Esophagus muscularis mucosa (tissue), 4 donors: ENCODE measurements at regions not wholly inside any gene's neighbourhood (a gene's known extent, or its start where the extent isn't known, plus 50 kb on each side); places are given as distances from the start of the nearest gene placed in this dataset.

ENCODE experiments used
- DNase-seq: peaks from one replicate; pipeline ENCODE4 v3.0.0-alpha.2; 2017; ENCODE audit errors: extremely low spot score
- H3K27ac ChIP-seq, 4 donors: fragments of 200-600 bp; sonication (generic); replicated peaks in 1 of 4; 1 replicate in 3 of 4; 2 replicates in 1 of 4; pipeline ENCODE4 v1.5.1; 2016 to 2019; ENCODE audit warnings: mild to moderate bottlenecking in 1 of 4
- H3K27me3 ChIP-seq, 4 donors: fragments of 200-600 bp; sonication (generic); one replicate each; pipeline versions ENCODE4 v1.5.1 to v1.6.0; 2016 to 2019
- H3K36me3 ChIP-seq, 4 donors: fragments of 200-600 bp; sonication (generic); one replicate each; pipeline ENCODE4 v1.5.1; 2016 to 2019
- H3K4me1 ChIP-seq, 4 donors: fragments of 200-600 bp; sonication (generic); one replicate each; pipeline ENCODE4 v1.5.1; 2016 to 2019
- H3K4me3 ChIP-seq, 4 donors: fragments of 200-600 bp; sonication (generic); 1 replicate in 2 of 4; 2 replicates in 2 of 4; pipeline ENCODE4 v1.5.1; 2016 to 2019; ENCODE audit warnings: mild to moderate bottlenecking in 4 of 4, moderate library complexity in 1 of 4
- H3K9me3 ChIP-seq, 4 donors: fragments of 200-600 bp; sonication (generic); 1 replicate in 3 of 4; 2 replicates in 1 of 4; pipeline ENCODE4 v1.5.1; 2016 to 2019
- CTCF ChIP-seq, 3 experiments: fragments of 200-600 bp in 2 of 3; fragments of 450-650 bp in 1 of 3; sonication (generic) in 2 of 3; IDR thresholded peaks; one replicate each; pipeline ENCODE4 v1.5.1; 2017 to 2019; ENCODE audit warnings: antibody characterized with exemption in 3 of 3, mild to moderate bottlenecking in 2 of 3, moderate library complexity in 1 of 3
- EP300 ChIP-seq: sonication (generic); formaldehyde crosslinking; IDR thresholded peaks from one replicate; pipeline ENCODE4 v1.6.1; 2017; ENCODE audit warnings: antibody characterized with exemption
- POLR2A ChIP-seq: fragments of 450-650 bp; IDR thresholded peaks from one replicate; pipeline ENCODE4 v1.6.1; 2017; ENCODE audit warnings: antibody characterized with exemption, moderate library complexity, mild to moderate bottlenecking, low read depth
- POLR2AphosphoS5 ChIP-seq, 2 donors: sonication (generic); formaldehyde crosslinking; IDR thresholded peaks; one replicate each; pipeline ENCODE4 v1.6.1; 2017; ENCODE audit warnings: antibody characterized with exemption in 2 of 2
- WGBS: methylation state at CpG from one replicate; pipeline ENCODE4 v1.1.5; 2018; 5-methylcytosine and 5-hydroxymethylcytosine counted together
- intact Hi-C: fragments of 100-400 bp; cut with DNase I; formaldehyde crosslinking; loops from one replicate; pipeline ENCODE4 v1.15.1; 2023

- intact Hi-C loops, result no loop called here
- peaks cover 0 to 34% (median 0%) of the 10 kb centered on the region in 4 donors for H3K27me3 ChIP-seq
- H3K4me1 ChIP-seq, result no peaks in the 10 kb centered on the region
- no peak for TF ChIP-seq CTCF (IDR thresholded peaks at IDR 0.05)
- TF ChIP-seq EP300, result no peak
- no peak for TF ChIP-seq POLR2AphosphoS5 (IDR thresholded peaks at IDR 0.05)
- TF ChIP-seq POLR2A, result no peak
- DNase-seq, result no peak
- H3K9me3 ChIP-seq, result peaks cover 0 to 10% (median 0%) of the 10 kb centered on the region in 4 donors
- H3K36me3 ChIP-seq, result no peaks in the 10 kb centered on the region
- H3K4me3 ChIP-seq, result no peak overlapping the region
- H3K27ac ChIP-seq, result no peak overlapping the region
- 84% methylated on average over 3 of the region's 3 CpGs for WGBS
These were observed 370.0 kb upstream of the EEF2KMT start for GRCh38 chr16:5467552-5467951.

- H3K9me3 ChIP-seq, result peaks cover 0 to 10% (median 0%) of the 10 kb centered on the region in 4 donors
- no peaks in the 10 kb centered on the region for H3K4me1 ChIP-seq
- no peak for DNase-seq
- intact Hi-C loops, result no loop called here
- TF ChIP-seq POLR2AphosphoS5 (IDR thresholded peaks at IDR 0.05), result no peak
- WGBS, result 49% methylated on average over 2 of the region's 2 CpGs
- peaks cover 0 to 32% (median 0%) of the 10 kb centered on the region in 4 donors for H3K27me3 ChIP-seq
- no peak overlapping the region for H3K27ac ChIP-seq
- no peak overlapping the region for H3K4me3 ChIP-seq
- no peaks in the 10 kb centered on the region for H3K36me3 ChIP-seq
These were observed 369.0 kb upstream of the EEF2KMT start for GRCh38 chr16:5466551-5466950.

GRCh38 chr16:5465714-5466113 lies 368.1 kb upstream of the EEF2KMT start:
- intact Hi-C loops, result no loop called here
- TF ChIP-seq CTCF (IDR thresholded peaks at IDR 0.05) (no peak), POLR2AphosphoS5 (IDR thresholded peaks at IDR 0.05) (no peak), POLR2A (no peak), EP300 (no peak)
- Histone ChIP-seq H3K4me3 (no peak overlapping the region), H3K27me3 (peaks cover 0 to 23% (median 0%) of the 10 kb centered on the region in 4 donors), H3K4me1 (no peaks in the 10 kb centered on the region), H3K36me3 (no peaks in the 10 kb centered on the region), H3K27ac (no peak overlapping the region), H3K9me3 (peaks cover 0 to 10% (median 0%) of the 10 kb centered on the region in 4 donors)
- 76% methylated on average over 5 of the region's 6 CpGs for WGBS
- no peak for DNase-seq

- no peaks in the 10 kb centered on the region for H3K36me3 ChIP-seq
- no peak overlapping the region for H3K27ac ChIP-seq
- no peaks in the 10 kb centered on the region for H3K4me1 ChIP-seq
- 21% methylated on average over 2 of the region's 2 CpGs for WGBS
- peaks cover 0 to 15% (median 0%) of the 10 kb centered on the region in 4 donors for H3K27me3 ChIP-seq
- H3K9me3 ChIP-seq, result peaks cover 0 to 10% (median 0%) of the 10 kb centered on the region in 4 donors
- intact Hi-C loops, result no loop called here
- DNase-seq, result no peak
- no peak for TF ChIP-seq POLR2A
- no peak for TF ChIP-seq EP300
- TF ChIP-seq POLR2AphosphoS5 (IDR thresholded peaks at IDR 0.05), result no peak
- TF ChIP-seq CTCF (IDR thresholded peaks at IDR 0.05), result no peak
- H3K4me3 ChIP-seq, result no peak overlapping the region
These were observed 366.2 kb upstream of the EEF2KMT start for GRCh38 chr16:5463820-5464219.

GRCh38 chr16:5461574-5461973 lies 364.0 kb upstream of the EEF2KMT start:
- no peak overlapping the region for H3K4me3 ChIP-seq
- WGBS, result 57% methylated on average over 2 of the region's 2 CpGs
- H3K36me3 ChIP-seq, result no peaks in the 10 kb centered on the region
- TF ChIP-seq CTCF (IDR thresholded peaks at IDR 0.05) (no peak), EP300 (no peak), POLR2AphosphoS5 (IDR thresholded peaks at IDR 0.05) (no peak), POLR2A (no peak)
- no peak overlapping the region for H3K27ac ChIP-seq
- DNase-seq, result no peak
- intact Hi-C loops, result no loop called here
- peaks cover 0 to 15% (median 0%) of the 10 kb centered on the region in 4 donors for H3K27me3 ChIP-seq
- H3K9me3 ChIP-seq, result no peaks in the 10 kb centered on the region
- no peaks in the 10 kb centered on the region for H3K4me1 ChIP-seq
